ENCODE measurements at regions not wholly inside any gene's neighbourhood (a gene's known extent, or its start where the extent isn't known, plus 50 kb on each side); places are given as distances from the start of the nearest gene placed in this dataset.

GRCh38 chr2:59734743-59735142 is 818.7 kb downstream of the BCL11A start:
- no peak for DNase-seq (ENCODE audit: low read depth in 2 of 2)

DNA sequence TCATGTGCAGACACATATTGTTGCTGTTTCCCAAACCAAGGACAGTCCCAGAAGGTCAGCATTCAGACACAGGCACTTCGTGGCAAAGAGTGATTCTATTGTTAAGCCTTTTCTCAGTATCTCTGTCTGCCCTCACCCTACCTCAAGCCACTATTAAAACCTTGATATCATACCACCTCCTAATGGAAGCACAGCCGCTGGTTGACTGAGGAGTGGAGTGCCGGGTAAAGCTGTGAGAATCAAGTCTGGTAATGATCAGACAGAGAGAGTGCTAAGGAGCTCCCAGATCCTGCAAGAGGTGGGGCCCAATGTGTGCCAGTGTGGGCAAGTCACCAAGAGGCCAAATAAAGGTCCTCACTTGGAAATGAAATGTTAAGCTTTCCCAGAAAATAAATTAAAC is 819.5 kb downstream of the BCL11A start:
- DNase-seq (ENCODE audit: low read depth in 2 of 2) = no peak

DNA sequence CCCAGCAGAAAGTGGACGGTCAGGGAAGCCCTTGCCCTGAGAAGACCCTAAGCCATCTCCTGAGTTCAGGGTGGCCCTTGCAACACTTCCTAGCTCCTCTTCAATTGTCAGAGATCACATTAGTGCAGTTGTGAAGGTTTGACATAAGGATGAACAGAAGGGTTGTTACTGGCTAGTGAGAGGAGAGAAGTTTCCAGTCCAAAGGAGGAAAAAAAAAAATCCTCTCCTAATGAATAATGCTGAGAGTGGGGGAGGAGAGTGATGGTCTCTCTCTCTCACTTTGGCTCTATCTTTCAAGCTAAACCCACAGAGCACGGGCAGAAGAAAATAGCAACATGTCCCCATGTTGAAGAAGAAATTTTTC is 819.9 kb downstream of the BCL11A start:
- DNase-seq (ENCODE audit: low read depth in 2 of 2) = no peak

DNA sequence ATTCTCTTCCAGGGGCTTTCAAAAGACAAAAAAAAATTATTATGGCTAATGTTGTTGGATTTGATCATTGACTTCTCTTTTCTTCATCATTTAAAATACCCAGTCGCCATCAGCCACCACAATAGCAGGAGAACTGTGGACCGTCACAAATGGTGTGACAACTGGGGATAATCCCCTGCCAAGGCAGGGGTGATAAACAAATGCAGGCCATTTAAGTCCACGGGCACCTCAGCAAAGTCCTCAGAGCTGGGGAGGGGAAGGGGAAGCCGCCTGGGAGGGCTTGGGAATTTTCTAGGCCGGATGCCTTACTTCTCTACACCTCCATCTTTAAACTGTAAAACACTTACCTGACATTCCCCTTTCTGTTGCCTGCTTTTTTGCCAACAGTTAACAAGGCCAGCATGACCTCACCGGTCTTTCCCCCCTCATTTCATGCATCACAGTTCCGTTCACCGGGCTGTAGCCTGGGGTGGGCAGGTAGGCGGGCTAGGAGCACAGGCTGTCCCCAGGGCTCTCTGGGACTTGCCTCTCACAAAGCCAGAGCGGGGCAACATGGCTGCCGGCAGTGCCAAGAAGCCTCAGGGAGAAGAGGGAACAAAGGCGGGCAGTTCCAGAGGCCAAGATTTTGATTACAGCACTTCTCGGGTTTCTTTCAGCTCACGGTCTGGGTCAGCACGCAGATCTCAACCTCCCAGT is 820.4 kb downstream of the BCL11A start:
- DNase-seq (ENCODE audit: low read depth in 2 of 2) = no peak

- DNase-seq (ENCODE audit: low read depth in 2 of 2) = no peak
Observed at GRCh38 chr2:59727121-59727590, 826.3 kb downstream of the BCL11A start.

GRCh38 chr2:59726228-59727120 is 827.0 kb downstream of the BCL11A start:
- no peak for DNase-seq (ENCODE audit: low read depth in 2 of 2)

- DNase-seq (ENCODE audit: low read depth in 2 of 2) = no peak
Observed at GRCh38 chr2:59724746-59725145, 828.7 kb downstream of the BCL11A start.

DNA sequence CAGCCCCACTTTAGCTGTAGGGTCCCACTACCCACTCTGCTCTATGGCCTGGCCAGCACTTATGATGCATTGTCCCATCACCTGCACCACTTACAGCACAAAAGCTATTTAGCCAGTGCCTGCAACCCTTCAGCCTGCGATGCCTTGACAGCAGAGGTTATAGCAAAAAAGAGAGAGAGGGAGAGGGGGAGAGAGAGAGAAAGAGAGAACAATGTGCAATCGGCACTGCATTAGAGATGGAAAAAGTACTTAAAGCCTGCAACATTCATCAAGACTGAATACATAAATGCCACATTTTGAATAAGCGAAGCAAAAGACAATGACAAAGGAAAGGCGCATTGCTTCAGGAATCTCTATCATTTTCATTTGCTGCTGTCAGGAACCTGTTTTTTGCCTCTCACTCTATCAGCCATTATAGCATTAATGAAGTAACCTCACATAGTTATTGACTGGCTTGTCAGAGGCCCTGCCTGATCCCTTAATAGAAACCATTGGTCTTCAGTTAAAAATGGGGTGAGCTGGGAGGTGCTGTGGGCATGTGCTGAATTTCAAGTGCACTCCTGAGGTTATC is 833.1 kb downstream of the BCL11A start:
- no peak for DNase-seq (ENCODE audit: low read depth in 2 of 2)

- DNase-seq (ENCODE audit: low read depth in 2 of 2) = no peak
Observed at GRCh38 chr2:59713577-59713976, 839.9 kb downstream of the BCL11A start.

DNA sequence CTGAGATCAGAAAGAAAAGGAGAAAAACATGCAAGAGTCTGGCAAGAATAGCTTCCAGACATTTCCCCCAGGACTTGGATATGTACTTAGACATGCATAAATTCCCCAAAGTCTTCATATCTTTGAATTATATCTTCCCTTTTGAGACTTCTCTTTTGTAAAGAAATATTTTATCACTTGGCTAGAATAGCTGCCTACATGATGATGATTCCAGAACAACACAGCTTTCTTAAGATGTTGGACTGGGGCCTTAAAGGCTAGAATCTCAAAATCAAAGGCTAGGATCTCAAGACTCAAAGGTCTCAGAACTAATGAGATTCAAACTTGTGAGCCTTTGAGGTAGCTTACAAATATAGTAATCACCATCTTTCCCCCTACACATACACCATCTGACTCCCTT is 842.3 kb downstream of the BCL11A start:
- DNase-seq (ENCODE audit: low read depth in 2 of 2) = no peak

DNA sequence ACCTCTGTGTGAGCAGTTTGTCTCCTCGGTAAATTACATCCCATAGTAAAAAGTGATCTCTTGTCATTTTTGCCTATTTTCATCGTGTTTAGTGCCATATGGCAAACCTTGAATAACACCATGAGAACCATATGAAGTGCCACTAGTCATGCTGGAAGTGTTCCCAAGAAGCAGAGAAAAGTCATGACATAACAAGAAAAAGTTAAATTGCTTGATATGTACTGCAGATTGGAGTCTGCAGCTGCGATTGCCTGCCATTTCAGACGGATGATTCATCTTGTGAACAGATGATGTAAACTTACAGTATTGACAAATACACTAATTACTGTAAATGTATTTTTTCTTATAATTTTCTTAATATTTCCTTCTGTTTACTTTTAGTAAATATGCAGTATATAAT is 846.7 kb downstream of the BCL11A start:
- DNase-seq (ENCODE audit: low read depth in 2 of 2) = no peak

GRCh38 chr2:59703796-59704195 is 849.7 kb downstream of the BCL11A start:
- no peak for DNase-seq (ENCODE audit: low read depth in 2 of 2)

GRCh38 chr2:59702026-59702425 is 851.4 kb downstream of the BCL11A start:
- no peak for DNase-seq (ENCODE audit: low read depth in 2 of 2)

DNA sequence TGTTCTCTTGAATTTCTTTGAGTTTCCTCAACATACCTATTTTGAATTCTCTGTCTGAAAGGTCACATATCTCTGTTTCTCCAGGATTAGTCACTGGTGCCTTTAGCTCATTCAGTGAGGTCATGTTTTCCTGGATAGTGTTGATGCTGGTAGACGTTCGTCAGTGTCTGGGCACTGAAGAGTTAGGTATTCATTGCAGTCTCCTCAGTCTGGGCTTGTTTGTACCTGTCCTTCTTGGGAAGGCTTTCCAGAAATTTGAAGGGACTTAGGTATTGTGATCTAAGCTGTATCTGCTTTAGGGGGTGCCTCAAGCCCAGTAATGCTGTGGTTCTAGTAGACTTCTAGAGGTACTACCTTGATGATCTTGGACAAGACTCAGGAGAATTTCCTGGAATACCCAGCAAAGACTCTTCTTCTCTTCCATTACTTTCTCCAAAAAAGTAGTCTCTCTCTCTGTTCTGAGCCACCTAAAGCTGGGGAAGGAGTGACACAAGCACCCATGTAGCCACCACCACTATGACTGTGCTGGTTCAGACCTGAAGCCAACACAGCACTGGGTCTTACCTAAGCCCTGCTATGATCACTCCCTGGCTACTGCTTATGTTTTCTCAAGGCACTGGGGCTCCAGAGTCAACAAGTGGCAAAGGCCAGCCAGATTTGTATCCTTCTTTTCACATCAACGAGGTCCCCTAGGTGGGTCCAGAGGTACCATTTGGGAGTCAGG is 852.0 kb downstream of the BCL11A start:
- no peak for DNase-seq (ENCODE audit: low read depth in 2 of 2)

GRCh38 chr2:59694176-59694575 is 859.3 kb downstream of the BCL11A start:
- no peak for DNase-seq (ENCODE audit: low read depth in 2 of 2)

DNA sequence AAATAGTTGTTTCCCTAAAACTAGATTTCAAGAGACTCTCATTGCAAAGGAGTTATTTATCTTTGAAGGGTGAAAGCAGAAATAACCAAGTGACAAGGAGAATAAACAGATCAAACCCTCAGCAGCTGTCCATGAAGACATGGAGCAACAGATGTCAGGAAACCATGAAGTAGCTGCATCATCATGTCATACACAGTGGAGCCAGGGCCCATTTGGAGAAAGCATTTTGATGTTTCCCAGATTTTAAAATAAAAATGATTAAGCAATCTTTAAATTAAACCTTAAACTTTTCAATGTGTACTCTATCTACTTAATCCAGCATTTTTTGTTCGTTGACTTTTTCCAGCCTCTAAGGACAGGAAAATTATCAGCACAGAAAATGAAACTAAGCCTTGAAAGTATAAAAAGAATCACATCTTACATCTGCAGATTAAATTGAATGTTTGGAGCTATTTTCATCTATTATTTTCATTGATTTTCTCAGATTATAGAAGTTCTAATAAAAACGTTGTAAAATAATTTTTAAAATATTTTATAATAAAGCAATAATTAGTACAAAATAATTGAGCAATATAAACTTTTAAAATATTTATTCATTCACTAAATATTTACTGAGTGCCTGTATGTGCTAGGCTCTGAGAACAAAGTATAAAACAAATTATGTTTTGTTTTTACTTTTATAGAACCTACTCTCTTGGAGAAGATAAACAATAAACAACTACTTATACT is 860.1 kb downstream of the BCL11A start:
- no peak for DNase-seq (ENCODE audit: low read depth in 2 of 2)

- DNase-seq (ENCODE audit: low read depth in 2 of 2) = no peak
Observed at GRCh38 chr2:59691518-59692190, 861.8 kb downstream of the BCL11A start.

- no peak for DNase-seq (ENCODE audit: low read depth in 2 of 2)
Observed at GRCh38 chr2:59690849-59691248, 862.6 kb downstream of the BCL11A start.

DNA sequence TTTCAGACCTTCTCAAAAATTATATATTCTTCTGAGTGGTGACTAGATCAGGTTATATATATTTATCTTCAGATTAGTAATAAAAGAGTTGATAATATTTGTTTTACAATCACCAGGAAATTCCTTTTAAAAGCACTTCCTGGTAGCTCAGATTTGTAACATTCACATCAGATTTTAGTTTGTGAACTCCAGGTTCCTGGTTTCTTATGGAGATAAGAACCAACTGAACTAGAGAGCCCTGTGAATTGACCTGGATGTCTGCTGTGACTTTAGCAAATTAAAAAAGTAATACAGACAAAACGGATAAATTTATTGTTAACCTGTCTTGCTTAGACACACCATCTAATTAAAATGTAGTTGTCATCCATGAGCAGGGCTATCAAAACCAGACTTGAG is 868.7 kb downstream of the BCL11A start:
- no peak for DNase-seq (ENCODE audit: low read depth in 2 of 2)

- DNase-seq (ENCODE audit: low read depth in 2 of 2) = no peak
Observed at GRCh38 chr2:59684116-59684770, 869.2 kb downstream of the BCL11A start.

Data from stimulated activated CD4-positive, alpha-beta T cell treated with anti-CD3 and anti-CD28 coated beads, Interleukin-4, amount 100 ng/mL, for 48 hours (primary cell).